ENCODE measurements at regions not wholly inside any gene's neighbourhood (a gene's known extent, or its start where the extent isn't known, plus 50 kb on each side); places are given as distances from the start of the nearest gene placed in this dataset.
A peak's percentile ranks its signal among the peaks of the same experiment; 100 is the strongest.

DNA sequence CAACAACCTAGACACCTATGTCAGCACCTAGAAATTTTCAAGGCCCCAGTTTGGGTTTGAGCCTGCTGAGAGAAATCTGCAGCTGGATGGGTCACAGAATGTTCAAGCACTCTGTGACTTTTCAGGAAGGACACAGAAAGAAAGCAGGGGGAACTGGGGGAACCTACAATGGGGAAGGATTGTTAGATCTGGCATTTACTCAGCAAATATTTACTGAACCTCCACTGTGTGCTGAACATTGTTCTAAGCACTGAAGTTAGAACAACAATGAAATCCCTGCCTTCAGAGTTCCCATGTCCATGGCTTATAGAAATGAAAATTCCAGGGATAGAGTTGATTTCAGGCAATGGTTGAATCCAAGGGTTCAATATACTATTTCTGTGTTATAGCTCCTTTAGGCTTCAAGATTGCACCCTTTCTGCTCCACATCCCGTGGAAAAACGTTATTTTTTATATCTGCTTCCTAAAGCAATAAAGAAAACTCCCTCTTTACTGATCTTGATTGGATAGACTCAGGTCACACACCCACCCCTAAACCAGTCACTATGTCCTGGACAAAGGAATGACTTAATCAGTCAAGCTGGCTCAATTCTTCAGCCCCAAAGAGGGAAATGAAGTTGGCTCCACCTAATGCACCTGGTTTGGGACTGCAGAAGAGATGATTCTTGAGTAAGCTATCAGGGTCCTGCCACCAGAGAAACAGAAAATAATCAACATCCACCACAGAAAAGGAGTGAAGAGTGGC is 95.1 kb downstream of the OR5AK2 start:
- Mint-ChIP-seq H3K36me3 (ENCODE audit: low read depth) (no peaks in the 10 kb centered on the region), H3K9me3 (peaks cover 4% of the 10 kb centered on the region), H3K27ac (no peak overlapping the region), H3K27me3 (ENCODE audit: insufficient read depth) (peaks cover 2% of the 10 kb centered on the region), H3K4me3 (no peak overlapping the region), H3K4me1 (peaks cover 12% of the 10 kb centered on the region)
- TF ChIP-seq, protein P1, sequence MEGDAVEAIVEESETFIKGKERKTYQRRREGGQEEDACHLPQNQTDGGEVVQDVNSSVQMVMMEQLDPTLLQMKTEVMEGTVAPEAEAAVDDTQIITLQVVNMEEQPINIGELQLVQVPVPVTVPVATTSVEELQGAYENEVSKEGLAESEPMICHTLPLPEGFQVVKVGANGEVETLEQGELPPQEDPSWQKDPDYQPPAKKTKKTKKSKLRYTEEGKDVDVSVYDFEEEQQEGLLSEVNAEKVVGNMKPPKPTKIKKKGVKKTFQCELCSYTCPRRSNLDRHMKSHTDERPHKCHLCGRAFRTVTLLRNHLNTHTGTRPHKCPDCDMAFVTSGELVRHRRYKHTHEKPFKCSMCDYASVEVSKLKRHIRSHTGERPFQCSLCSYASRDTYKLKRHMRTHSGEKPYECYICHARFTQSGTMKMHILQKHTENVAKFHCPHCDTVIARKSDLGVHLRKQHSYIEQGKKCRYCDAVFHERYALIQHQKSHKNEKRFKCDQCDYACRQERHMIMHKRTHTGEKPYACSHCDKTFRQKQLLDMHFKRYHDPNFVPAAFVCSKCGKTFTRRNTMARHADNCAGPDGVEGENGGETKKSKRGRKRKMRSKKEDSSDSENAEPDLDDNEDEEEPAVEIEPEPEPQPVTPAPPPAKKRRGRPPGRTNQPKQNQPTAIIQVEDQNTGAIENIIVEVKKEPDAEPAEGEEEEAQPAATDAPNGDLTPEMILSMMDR (conservative IDR thresholded peaks at IDR 0.05): no peak
- Histone ChIP-seq H3K4me3 (ENCODE audit: low read length) (no peak overlapping the region), H3K9me3 (ENCODE audit: control insufficient read depth, low read length) (no peaks in the 10 kb centered on the region), H3K4me1 (ENCODE audit: control insufficient read depth, insufficient read depth, low read length) (peaks cover 4% of the 10 kb centered on the region), H3K27me3 (ENCODE audit: control insufficient read depth, insufficient read depth, low read length, poor library complexity, severe bottlenecking) (no peaks in the 10 kb centered on the region), H3K9ac (ENCODE audit: extremely low read depth, low read length, poor library complexity, severe bottlenecking) (no peak overlapping the region), H3K27ac (ENCODE audit: low read depth, low read length) (no peak overlapping the region), H3K36me3 (ENCODE audit: control insufficient read depth, insufficient read depth, low read length) (no peaks in the 10 kb centered on the region)
- WGBS, 2 experiments (ENCODE audit: insufficient coverage in 1 of 2, insufficient read length in 1 of 2): 94 to 100% methylated on average over 1 to 2 of the region's 2 CpGs
- no peak for DNase-seq

GRCh38 chr11:57085611-57086010 is 96.1 kb upstream of the LRRC55 start:
- TF ChIP-seq, protein P1 (conservative IDR thresholded peaks at IDR 0.05): peak; percentile 60
- Histone ChIP-seq H3K27me3 (ENCODE audit: control insufficient read depth, insufficient read depth, low read length, poor library complexity, severe bottlenecking) (no peaks in the 10 kb centered on the region), H3K9ac (ENCODE audit: extremely low read depth, low read length, poor library complexity, severe bottlenecking) (no peak overlapping the region), H3K27ac (ENCODE audit: low read depth, low read length) (no peak overlapping the region), H3K36me3 (ENCODE audit: control insufficient read depth, insufficient read depth, low read length) (no peaks in the 10 kb centered on the region), H3K9me3 (ENCODE audit: control insufficient read depth, low read length) (no peaks in the 10 kb centered on the region), H3K4me3 (ENCODE audit: low read length) (no peak overlapping the region), H3K4me1 (ENCODE audit: control insufficient read depth, insufficient read depth, low read length) (peaks cover 4% of the 10 kb centered on the region)
- H3K4me1 Mint-ChIP-seq: peaks cover 12% of the 10 kb centered on the region
- H3K9me3 Mint-ChIP-seq: peaks cover 4% of the 10 kb centered on the region
- no peaks in the 10 kb centered on the region for H3K36me3 Mint-ChIP-seq (ENCODE audit: low read depth)
- H3K27ac Mint-ChIP-seq: no peak overlapping the region
- H3K27me3 Mint-ChIP-seq (ENCODE audit: insufficient read depth): peaks cover 2% of the 10 kb centered on the region
- H3K4me3 Mint-ChIP-seq: no peak overlapping the region
- no peak for DNase-seq
- WGBS, 2 experiments (ENCODE audit: insufficient coverage in 1 of 2, insufficient read length in 1 of 2): 50% methylated on average over 1 of the region's 1 CpG; no CpG with 5 or more reads in 1 of the 2 experiments

DNA sequence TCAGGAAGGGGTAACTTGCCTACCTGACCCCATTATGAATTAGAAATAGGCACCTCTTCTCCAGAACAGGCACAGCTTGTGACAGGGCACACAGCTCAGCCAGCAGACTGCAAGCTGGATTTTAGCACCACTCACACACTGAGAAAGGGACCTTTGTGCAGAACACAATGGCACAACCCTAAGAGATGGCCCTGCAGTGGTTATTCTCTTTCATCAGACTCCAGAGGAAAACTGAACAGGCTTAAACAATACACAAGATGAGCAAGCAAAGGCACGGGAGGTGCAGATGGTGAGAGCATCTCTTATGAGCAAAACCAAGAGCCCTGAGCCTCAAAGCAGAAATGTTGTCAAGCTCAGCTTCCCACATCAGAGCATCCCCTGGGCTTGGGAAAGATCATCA is 93.8 kb upstream of the LRRC55 start:
- TF ChIP-seq, protein P1 (conservative IDR thresholded peaks at IDR 0.05): no peak
- 83 to 84% methylated on average over 1 of the region's 1 CpG for WGBS, 2 experiments (ENCODE audit: insufficient coverage in 1 of 2, insufficient read length in 1 of 2)
- Histone ChIP-seq H3K27ac (ENCODE audit: low read depth, low read length) (peak overlapping the region; percentile 41), H3K4me3 (ENCODE audit: low read length) (no peak overlapping the region), H3K27me3 (ENCODE audit: control insufficient read depth, insufficient read depth, low read length, poor library complexity, severe bottlenecking) (no peaks in the 10 kb centered on the region), H3K36me3 (ENCODE audit: control insufficient read depth, insufficient read depth, low read length) (no peaks in the 10 kb centered on the region), H3K9me3 (ENCODE audit: control insufficient read depth, low read length) (no peaks in the 10 kb centered on the region), H3K4me1 (ENCODE audit: control insufficient read depth, insufficient read depth, low read length) (peaks cover 4% of the 10 kb centered on the region), H3K9ac (ENCODE audit: extremely low read depth, low read length, poor library complexity, severe bottlenecking) (no peak overlapping the region)
- H3K36me3 Mint-ChIP-seq (ENCODE audit: low read depth): no peaks in the 10 kb centered on the region
- H3K9me3 Mint-ChIP-seq: peaks cover 2% of the 10 kb centered on the region
- H3K27me3 Mint-ChIP-seq (ENCODE audit: insufficient read depth): peaks cover 11% of the 10 kb centered on the region
- H3K4me3 Mint-ChIP-seq: no peak overlapping the region
- DNase-seq: no peak
- H3K27ac Mint-ChIP-seq: no peak overlapping the region
- H3K4me1 Mint-ChIP-seq: peaks cover 12% of the 10 kb centered on the region
